Esophagus squamous epithelium (tissue), 5 donors: ENCODE measurements at regions not wholly inside any gene's neighbourhood (a gene's known extent, or its start where the extent isn't known, plus 50 kb on each side); places are given as distances from the start of the nearest gene placed in this dataset.

Source experiments
- DNase-seq: peaks from one replicate; lab custom pipeline; 2025; lab: John Stamatoyannopoulos, UW
- H3K27ac ChIP-seq, 4 donors: fragments of 200-600 bp; sonication (generic); one replicate each; pipeline ENCODE4 v1.5.1; 2016 to 2019; ENCODE audit warnings: mild to moderate bottlenecking in 1 of 4
- H3K27me3 ChIP-seq, 4 donors: fragments of 200-600 bp; sonication (generic); 1 replicate in 3 of 4; 2 replicates in 1 of 4; pipeline versions ENCODE4 v1.5.1 to v1.6.0; 2017 to 2021; ENCODE audit warnings: antibody characterized with exemption in 1 of 4
- H3K36me3 ChIP-seq, 3 donors: fragments of 200-600 bp; sonication (generic); one replicate each; pipeline ENCODE4 v1.5.1; 2016 to 2019
- H3K4me1 ChIP-seq, 3 donors: fragments of 200-600 bp; sonication (generic); one replicate each; pipeline ENCODE4 v1.5.1; 2017 to 2019
- H3K4me3 ChIP-seq, 4 donors: fragments of 200-600 bp; sonication (generic); 1 replicate in 3 of 4; 2 replicates in 1 of 4; pipeline ENCODE4 v1.5.1; 2016 to 2019; ENCODE audit warnings: mild to moderate bottlenecking in 2 of 4, moderate library complexity in 1 of 4
- H3K9me3 ChIP-seq, 3 donors: fragments of 200-600 bp; sonication (generic); one replicate each; pipeline ENCODE4 v1.5.1; 2016 to 2019
- POLR2A ChIP-seq, 4 donors: fragments of 450-650 bp; IDR thresholded peaks; one replicate each; pipeline ENCODE4 v1.6.1; 2017; ENCODE audit warnings: antibody characterized with exemption in 4 of 4, mild to moderate bottlenecking in 4 of 4, moderate library complexity in 3 of 4
- WGBS, 2 donors: methylation state at CpG; one replicate each; pipeline ENCODE4 v1.1.5; 2018; 5-methylcytosine and 5-hydroxymethylcytosine counted together
- intact Hi-C: fragments of 100-400 bp; cut with DNase I; formaldehyde crosslinking; loops from one replicate; pipeline ENCODE4 v1.15.0; 2022
- TF ChIP-seq, protein P1 (sequence below), 6 experiments: fragments of 450-650 bp in 4 of 6; fragments of 200-600 bp in 2 of 6; sonication (generic) in 2 of 6; IDR thresholded peaks; one replicate each; pipeline ENCODE4 v1.5.1; 2016 to 2019; ENCODE audit warnings: antibody characterized with exemption in 6 of 6, mild to moderate bottlenecking in 4 of 6, moderate library complexity in 4 of 6
- donor health status: DM: yes; HTN: yes; CAD: no.

DNA sequence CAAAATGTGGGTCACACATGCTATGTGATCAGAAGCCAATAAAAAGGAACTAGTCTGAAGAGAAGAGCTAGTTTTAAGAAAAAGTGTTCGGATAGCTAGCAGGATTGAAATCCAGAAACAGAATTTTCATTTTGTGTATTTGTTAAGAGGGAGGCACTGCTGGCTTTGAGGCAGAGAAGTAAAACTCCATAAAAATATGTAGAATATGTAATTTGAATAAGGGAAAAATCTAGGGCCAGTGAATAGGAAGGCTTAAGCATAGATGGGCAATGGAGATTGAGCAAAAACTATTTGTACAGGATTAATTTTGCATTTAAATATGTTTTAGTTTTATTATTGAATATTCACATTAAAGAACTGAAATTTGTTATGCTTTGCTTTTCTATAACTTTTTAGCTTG, 399.9 kb upstream of the PITX2 start:
- intact Hi-C loops: no loop called here

DNA sequence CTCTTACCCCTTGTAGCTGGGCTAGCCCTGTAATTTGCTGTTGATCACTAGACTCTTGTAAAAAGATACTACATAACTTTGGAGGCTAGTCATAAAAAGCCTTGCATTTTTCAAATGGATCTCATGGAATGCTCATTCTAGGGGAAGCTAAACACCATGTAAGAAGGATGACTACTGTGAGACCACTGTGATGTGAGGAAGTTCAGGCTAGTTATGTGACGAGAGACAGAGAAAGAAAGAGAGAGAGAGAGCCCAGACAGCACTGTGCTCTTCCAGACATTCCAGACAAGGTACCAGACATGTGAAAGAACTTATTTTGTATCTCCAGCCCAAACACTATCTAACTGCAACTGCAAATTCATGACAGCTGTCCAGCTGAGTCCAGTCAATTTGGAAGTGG, 404.6 kb upstream of the PITX2 start:
- Histone ChIP-seq H3K27me3 (no peaks in the 10 kb centered on the region), H3K4me3 (no peak overlapping the region), H3K9me3 (no peaks in the 10 kb centered on the region), H3K27ac (no peak overlapping the region), H3K36me3 (no peaks in the 10 kb centered on the region), H3K4me1 (no peaks in the 10 kb centered on the region)
- no peak for DNase-seq
- WGBS, 2 donors: 27 to 53% methylated on average over 1 of the region's 1 CpG
- intact Hi-C loops: no loop called here
- TF ChIP-seq POLR2A (IDR thresholded peaks at IDR 0.05): no peak
- TF ChIP-seq, protein P1, sequence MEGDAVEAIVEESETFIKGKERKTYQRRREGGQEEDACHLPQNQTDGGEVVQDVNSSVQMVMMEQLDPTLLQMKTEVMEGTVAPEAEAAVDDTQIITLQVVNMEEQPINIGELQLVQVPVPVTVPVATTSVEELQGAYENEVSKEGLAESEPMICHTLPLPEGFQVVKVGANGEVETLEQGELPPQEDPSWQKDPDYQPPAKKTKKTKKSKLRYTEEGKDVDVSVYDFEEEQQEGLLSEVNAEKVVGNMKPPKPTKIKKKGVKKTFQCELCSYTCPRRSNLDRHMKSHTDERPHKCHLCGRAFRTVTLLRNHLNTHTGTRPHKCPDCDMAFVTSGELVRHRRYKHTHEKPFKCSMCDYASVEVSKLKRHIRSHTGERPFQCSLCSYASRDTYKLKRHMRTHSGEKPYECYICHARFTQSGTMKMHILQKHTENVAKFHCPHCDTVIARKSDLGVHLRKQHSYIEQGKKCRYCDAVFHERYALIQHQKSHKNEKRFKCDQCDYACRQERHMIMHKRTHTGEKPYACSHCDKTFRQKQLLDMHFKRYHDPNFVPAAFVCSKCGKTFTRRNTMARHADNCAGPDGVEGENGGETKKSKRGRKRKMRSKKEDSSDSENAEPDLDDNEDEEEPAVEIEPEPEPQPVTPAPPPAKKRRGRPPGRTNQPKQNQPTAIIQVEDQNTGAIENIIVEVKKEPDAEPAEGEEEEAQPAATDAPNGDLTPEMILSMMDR (IDR thresholded peaks at IDR 0.05): no peak

More for the DNA sequence above, 399.9 kb upstream of the PITX2 start:
- H3K9me3 ChIP-seq: no peaks in the 10 kb centered on the region
- H3K4me1 ChIP-seq: no peaks in the 10 kb centered on the region
- no peak for TF ChIP-seq POLR2A (IDR thresholded peaks at IDR 0.05)
- TF ChIP-seq, protein P1 (IDR thresholded peaks at IDR 0.05): no peak
- no peaks in the 10 kb centered on the region for H3K36me3 ChIP-seq
- no peaks in the 10 kb centered on the region for H3K27me3 ChIP-seq
- no peak overlapping the region for H3K4me3 ChIP-seq
- no peak overlapping the region for H3K27ac ChIP-seq
- no peak for DNase-seq
- WGBS, 2 donors: 78 to 80% methylated on average over 1 of the region's 1 CpG

DNA sequence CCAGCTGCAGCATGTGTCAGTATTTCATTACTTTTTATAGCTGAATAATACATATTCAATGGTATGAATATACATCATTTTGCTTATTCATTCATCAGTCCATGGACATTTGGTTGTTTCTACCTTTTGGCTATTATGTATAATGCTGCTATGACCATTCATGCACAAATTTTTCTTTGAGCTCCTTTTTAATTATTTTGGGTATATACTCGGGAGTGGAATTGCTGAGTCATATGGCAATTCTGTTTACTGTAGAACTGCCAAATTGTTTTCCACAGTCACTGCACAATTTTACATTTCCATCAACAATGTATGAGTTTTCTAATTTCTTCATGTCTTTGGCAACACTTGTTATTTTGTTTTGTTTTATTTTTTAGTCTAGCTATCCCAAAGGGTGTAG, 405.9 kb upstream of the PITX2 start:
- DNase-seq: no peak
- H3K4me1 ChIP-seq: no peaks in the 10 kb centered on the region
- intact Hi-C loops: no loop called here
- H3K9me3 ChIP-seq: no peaks in the 10 kb centered on the region
- no peak for TF ChIP-seq POLR2A (IDR thresholded peaks at IDR 0.05)
- TF ChIP-seq, protein P1 (IDR thresholded peaks at IDR 0.05): no peak
- no peaks in the 10 kb centered on the region for H3K36me3 ChIP-seq
- H3K27ac ChIP-seq: no peak overlapping the region
- H3K27me3 ChIP-seq: no peaks in the 10 kb centered on the region
- no peak overlapping the region for H3K4me3 ChIP-seq
- WGBS, 2 donors: 36 to 42% methylated on average over 1 of the region's 1 CpG

DNA sequence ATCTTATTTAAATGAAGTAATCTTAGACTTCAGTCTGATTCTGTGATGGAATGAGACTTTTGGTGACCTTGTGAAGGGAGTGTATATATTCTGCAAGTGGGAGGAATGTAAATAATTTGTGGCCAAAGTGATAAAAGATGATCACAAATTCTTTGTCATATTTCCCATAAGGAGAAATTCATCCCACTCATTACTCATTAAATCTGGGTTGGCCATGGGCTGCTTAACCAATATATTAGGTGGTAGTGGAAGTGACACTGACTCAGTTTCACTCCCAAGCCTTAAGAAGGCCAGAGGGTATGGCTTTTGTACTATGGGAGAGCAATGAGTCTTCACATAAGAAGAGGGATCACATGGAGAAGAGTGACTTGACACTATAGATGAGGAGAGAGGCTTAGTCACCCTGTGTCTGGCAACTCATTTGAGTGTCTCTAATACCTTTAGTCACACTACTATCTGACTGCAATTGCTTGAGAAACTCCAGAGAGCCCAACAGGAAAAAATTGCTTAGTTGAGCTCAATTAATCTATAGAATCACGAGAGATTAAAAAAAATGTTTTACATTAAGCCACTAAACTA, 408.2 kb upstream of the PITX2 start:
- 22 to 23% methylated on average over 1 of the region's 1 CpG for WGBS, 2 donors
- Histone ChIP-seq H3K36me3 (no peaks in the 10 kb centered on the region), H3K27me3 (no peaks in the 10 kb centered on the region), H3K27ac (no peak overlapping the region), H3K4me1 (no peaks in the 10 kb centered on the region), H3K9me3 (no peaks in the 10 kb centered on the region), H3K4me3 (no peak overlapping the region)
- no peak for DNase-seq
- no peak for TF ChIP-seq POLR2A (IDR thresholded peaks at IDR 0.05)
- TF ChIP-seq, protein P1 (IDR thresholded peaks at IDR 0.05): no peak
- intact Hi-C loops: no loop called here

DNA sequence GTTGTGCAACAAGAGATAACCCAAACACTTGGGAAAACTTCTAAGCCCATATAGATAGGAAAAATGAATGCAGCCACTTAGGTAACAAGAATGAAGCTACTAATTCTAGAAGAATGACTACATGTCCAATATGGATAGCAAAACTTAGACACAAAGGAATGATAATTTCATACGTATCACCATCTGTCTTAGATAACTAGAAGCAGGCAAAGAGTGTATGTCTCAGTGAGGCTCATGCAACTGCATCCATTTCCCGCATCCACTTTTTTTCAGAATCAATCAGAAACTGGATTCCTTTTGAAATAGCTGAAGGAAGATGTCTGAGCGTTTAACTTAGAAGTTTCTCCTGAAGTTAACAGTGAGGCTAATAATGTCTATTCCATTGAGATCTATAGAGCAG, 408.7 kb upstream of the PITX2 start:
- DNase-seq: no peak
- Histone ChIP-seq H3K27ac (no peak overlapping the region), H3K4me1 (no peaks in the 10 kb centered on the region), H3K36me3 (no peaks in the 10 kb centered on the region), H3K9me3 (no peaks in the 10 kb centered on the region), H3K4me3 (no peak overlapping the region), H3K27me3 (no peaks in the 10 kb centered on the region)
- intact Hi-C loops: no loop called here
- no peak for TF ChIP-seq POLR2A (IDR thresholded peaks at IDR 0.05)
- TF ChIP-seq, protein P1 (IDR thresholded peaks at IDR 0.05): no peak
- WGBS, 2 donors: 75 to 78% methylated on average over 3 of the region's 3 CpGs
